T-cell (primary cell): ENCODE measurements at regions not wholly inside any gene's neighbourhood (a gene's known extent, or its start where the extent isn't known, plus 50 kb on each side); places are given as distances from the start of the nearest gene placed in this dataset.
"Not testable (repeated sequence)": the region's sequence is repeated elsewhere in the genome, so short reads cannot be mapped to it uniquely, and the experiment has no call there.

ENCODE experiments used
- ATAC-seq, 4 experiments: fragments of 200-7000 bp in 3 of 4; fragments of 150-1000 bp in 1 of 4; cut with Tn5 transposase; replicated peaks in 1 of 4; 1 replicate in 3 of 4; 2 replicates in 1 of 4; pipeline ENCODE4 v1.10.0; 2021; ENCODE audit warnings: moderate library complexity in 3 of 4, mild to moderate bottlenecking in 2 of 4, moderate number of reproducible peaks in 1 of 4
- CTCF ChIA-PET, 2 donors: fragments of 300-600 bp; sonication (Branson Sonifier 250); formaldehyde crosslinking; loops; one replicate each; lab custom pipeline; 2022; ENCODE audit warnings: antibody characterized with exemption in 2 of 2; lab: Charles Lee
- POLR2A ChIA-PET, 2 donors: fragments of 300-600 bp; sonication (Branson Sonifier 250); formaldehyde crosslinking; loops; one replicate each; lab custom pipeline; 2022; ENCODE audit warnings: antibody characterized with exemption in 2 of 2; lab: Charles Lee
- DNase-seq, 35 experiments: peaks; one replicate each; pipeline versions ENCODE4 v3.0.0 to v3.0.0-alpha.2; 2013 to 2023
- H3K27ac ChIP-seq: one replicate; pipeline ENCODE4 v1.5.1; 2013; ENCODE audit warnings: low read length
- H3K27me3 ChIP-seq, 2 experiments: replicated peaks in 1 of 2; 1 replicate in 1 of 2; 2 replicates in 1 of 2; pipeline versions ENCODE4 v1.6.1 to v1.7.0; 2013; ENCODE audit warnings: low read length in 1 of 2, mixed read lengths in 1 of 2; ENCODE audit not compliant: control insufficient read depth in 2 of 2, insufficient read depth in 2 of 2; ENCODE audit errors: extremely low read depth in 1 of 2
- H3K36me3 ChIP-seq, 2 donors: 1 replicate in 1 of 2; 2 replicates in 1 of 2; pipeline versions ENCODE4 v1.6.1 to v1.7.0; 2013; ENCODE audit warnings: low read length in 1 of 2; ENCODE audit not compliant: control insufficient read depth in 2 of 2, insufficient read depth in 1 of 2; ENCODE audit errors: extremely low read depth in 1 of 2
- H3K4me1 ChIP-seq, 2 experiments: 1 replicate in 1 of 2; 2 replicates in 1 of 2; pipeline versions ENCODE4 v1.6.1 to v1.7.0; 2013; ENCODE audit warnings: low read length in 2 of 2, mixed read lengths in 1 of 2; ENCODE audit not compliant: insufficient read depth in 2 of 2, control insufficient read depth in 1 of 2; ENCODE audit errors: extremely low read depth in 1 of 2
- H3K4me3 ChIP-seq, 2 donors: 1 replicate in 1 of 2; 2 replicates in 1 of 2; pipeline versions ENCODE4 v1.5.1 to v1.7.0; 2013; ENCODE audit warnings: mild to moderate bottlenecking in 2 of 2, low read length in 1 of 2, moderate library complexity in 1 of 2; ENCODE audit not compliant: control insufficient read depth in 1 of 2; ENCODE audit errors: extremely low read depth in 1 of 2
- H3K9me3 ChIP-seq: 2 replicates; pipeline ENCODE4 v1.7.0; 2013
- H3K27ac Mint-ChIP-seq, 2 donors: one replicate each; pipeline ENCODE4 v1.8.0; 2020 to 2021; ENCODE audit warnings: mild to moderate bottlenecking in 2 of 2, mixed read lengths in 2 of 2
- H3K27me3 Mint-ChIP-seq, 2 donors: one replicate each; pipeline ENCODE4 v1.8.0; 2021 to 2022; ENCODE audit warnings: mixed read lengths in 2 of 2
- H3K36me3 Mint-ChIP-seq: one replicate; pipeline ENCODE4 v1.8.0; 2021; ENCODE audit warnings: mixed read lengths
- H3K4me1 Mint-ChIP-seq, 3 donors: one replicate each; pipeline ENCODE4 v1.8.0; 2020 to 2022; ENCODE audit warnings: mixed read lengths in 3 of 3, mild to moderate bottlenecking in 1 of 3
- H3K4me3 Mint-ChIP-seq, 3 donors: one replicate each; pipeline ENCODE4 v1.8.0; 2020 to 2022; ENCODE audit warnings: mild to moderate bottlenecking in 3 of 3, mixed read lengths in 3 of 3, moderate library complexity in 3 of 3
- H3K9me3 Mint-ChIP-seq, 3 donors: one replicate each; pipeline ENCODE4 v1.8.0; 2020 to 2022; ENCODE audit warnings: mixed read lengths in 3 of 3
- WGBS: methylation state at CpG from one replicate; pipeline ENCODE4 v1.1.5; 2013; ENCODE audit warnings: missing lambda C conversion rate; ENCODE audit not compliant: insufficient coverage; 5-methylcytosine and 5-hydroxymethylcytosine counted together

- Histone ChIP-seq H3K4me1 (no peaks in the 10 kb centered on the region), H3K36me3 (no peaks in the 10 kb centered on the region), H3K27ac (no peak overlapping the region), H3K27me3 (no peaks in the 10 kb centered on the region), H3K4me3 (no peak overlapping the region), H3K9me3 (no peaks in the 10 kb centered on the region)
- Mint-ChIP-seq H3K36me3 (no peaks in the 10 kb centered on the region), H3K27me3 (no peaks in the 10 kb centered on the region), H3K27ac (no peak overlapping the region), H3K4me3 (no peak overlapping the region), H3K9me3 (peaks cover 0 to 4% (median 3%) of the 10 kb centered on the region in 3 donors), H3K4me1 (no peaks in the 10 kb centered on the region)
- no peak for DNase-seq
- POLR2A ChIA-PET = interaction anchor here in 1 of 2 donors (0.7 to 0.8 kb wide), 2 partner anchors 19 to 347 kb away, joined by 3 read pairs; no protein-coding TSS in a partner anchor
- ATAC-seq = no peak
- no CpG with 5 or more reads among the region's 1 CpG for WGBS
- CTCF ChIA-PET = no interaction called here
Observed at GRCh38 chr1:73671530-73671929, 526.4 kb downstream of the LRRIQ3 start.

DNA sequence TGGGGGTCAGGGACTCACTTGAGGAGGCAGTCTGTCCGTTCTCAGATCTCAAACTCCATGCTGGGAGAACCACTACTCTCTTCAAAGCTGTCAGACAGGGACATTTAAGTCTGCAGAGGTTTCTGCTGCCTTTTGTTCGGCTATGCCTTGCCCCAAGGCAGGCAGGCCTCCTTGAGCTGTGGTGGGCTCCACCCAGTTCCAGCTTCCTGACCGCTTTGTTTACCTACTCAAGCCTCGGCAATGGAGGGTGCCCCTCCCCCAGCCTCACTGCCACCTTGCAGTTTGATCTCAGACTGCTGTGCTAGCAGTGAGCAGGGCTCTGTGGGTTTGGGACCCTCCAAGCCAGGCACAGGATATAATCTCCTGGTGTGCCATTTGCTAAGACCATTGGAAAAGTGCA, 530.0 kb downstream of the LRRIQ3 start:
- ATAC-seq, H3K9me3 ChIP-seq, POLR2A ChIA-PET, H3K4me3 Mint-ChIP-seq, H3K27ac Mint-ChIP-seq, H3K4me1 ChIP-seq, H3K36me3 Mint-ChIP-seq, CTCF ChIA-PET, H3K4me1 Mint-ChIP-seq, H3K4me3 ChIP-seq, DNase-seq, H3K27ac ChIP-seq, H3K27me3 Mint-ChIP-seq, H3K27me3 ChIP-seq, H3K9me3 Mint-ChIP-seq, H3K36me3 ChIP-seq: not testable (repeated sequence)
- WGBS = 73% methylated on average over 3 of the region's 4 CpGs

- H3K27ac ChIP-seq = no peak overlapping the region
- H3K9me3 ChIP-seq = no peaks in the 10 kb centered on the region
- H3K27ac Mint-ChIP-seq = no peak overlapping the region
- no peak overlapping the region for H3K4me3 Mint-ChIP-seq
- DNase-seq = no peak
- ChIA-PET POLR2A (no interaction called here), CTCF (no interaction called here)
- H3K4me1 Mint-ChIP-seq = no peaks in the 10 kb centered on the region
- no peaks in the 10 kb centered on the region for H3K27me3 Mint-ChIP-seq
- peaks cover 6 to 20% (median 13%) of the 10 kb centered on the region in 3 donors for H3K9me3 Mint-ChIP-seq
- no peaks in the 10 kb centered on the region for H3K4me1 ChIP-seq
- H3K36me3 ChIP-seq = no peaks in the 10 kb centered on the region
- no peak overlapping the region for H3K4me3 ChIP-seq
- no peak for ATAC-seq
- no CpG with 5 or more reads among the region's 2 CpGs for WGBS
- no peaks in the 10 kb centered on the region for H3K36me3 Mint-ChIP-seq
- no peaks in the 10 kb centered on the region for H3K27me3 ChIP-seq
Observed at GRCh38 chr1:73662526-73662925, 535.5 kb downstream of the LRRIQ3 start.

GRCh38 chr1:73659136-73659535, 538.8 kb downstream of the LRRIQ3 start:
- no peaks in the 10 kb centered on the region for H3K9me3 ChIP-seq
- POLR2A ChIA-PET = no interaction called here
- H3K4me3 ChIP-seq = no peak overlapping the region
- Mint-ChIP-seq H3K27ac (no peak overlapping the region), H3K9me3 (peaks cover 6 to 20% (median 9%) of the 10 kb centered on the region in 3 donors), H3K36me3 (no peaks in the 10 kb centered on the region), H3K4me3 (no peak overlapping the region), H3K4me1 (no peaks in the 10 kb centered on the region), H3K27me3 (no peaks in the 10 kb centered on the region)
- CTCF ChIA-PET = no interaction called here
- no CpG with 5 or more reads among the region's 2 CpGs for WGBS
- DNase-seq = no peak
- no peaks in the 10 kb centered on the region for H3K4me1 ChIP-seq
- H3K36me3 ChIP-seq = no peaks in the 10 kb centered on the region
- H3K27ac ChIP-seq = no peak overlapping the region
- no peaks in the 10 kb centered on the region for H3K27me3 ChIP-seq
- no peak for ATAC-seq

GRCh38 chr1:73654714-73655113, 543.3 kb downstream of the LRRIQ3 start:
- Mint-ChIP-seq H3K27me3 (no peaks in the 10 kb centered on the region), H3K4me1 (no peaks in the 10 kb centered on the region), H3K4me3 (no peak overlapping the region), H3K36me3 (no peaks in the 10 kb centered on the region), H3K27ac (no peak overlapping the region), H3K9me3 (peaks cover 0 to 8% (median 4%) of the 10 kb centered on the region in 3 donors)
- H3K4me3 ChIP-seq = no peak overlapping the region
- no peaks in the 10 kb centered on the region for H3K4me1 ChIP-seq
- no peak for DNase-seq
- ChIA-PET POLR2A (no interaction called here), CTCF (interaction anchor here in 1 of 2 donors (0.6 kb wide), 1 partner anchor 383 kb away, joined by 3 read pairs; no protein-coding TSS in a partner anchor)
- H3K27ac ChIP-seq = no peak overlapping the region
- no peaks in the 10 kb centered on the region for H3K9me3 ChIP-seq
- H3K27me3 ChIP-seq = no peaks in the 10 kb centered on the region
- ATAC-seq = no peak
- no peaks in the 10 kb centered on the region for H3K36me3 ChIP-seq

- no peak overlapping the region for H3K4me3 ChIP-seq
- H3K27ac Mint-ChIP-seq = no peak overlapping the region
- no peaks in the 10 kb centered on the region for H3K27me3 ChIP-seq
- H3K27me3 Mint-ChIP-seq = no peaks in the 10 kb centered on the region
- no peaks in the 10 kb centered on the region for H3K4me1 ChIP-seq
- no peaks in the 10 kb centered on the region for H3K36me3 Mint-ChIP-seq
- H3K4me3 Mint-ChIP-seq = no peak overlapping the region
- DNase-seq (no peak), ATAC-seq (no peak)
- peaks cover 0 to 8% (median 5%) of the 10 kb centered on the region in 3 donors for H3K9me3 Mint-ChIP-seq
- H3K9me3 ChIP-seq = no peaks in the 10 kb centered on the region
- no peak overlapping the region for H3K27ac ChIP-seq
- POLR2A ChIA-PET = no interaction called here
- no peaks in the 10 kb centered on the region for H3K4me1 Mint-ChIP-seq
- H3K36me3 ChIP-seq = no peaks in the 10 kb centered on the region
- CTCF ChIA-PET = no interaction called here
Observed at GRCh38 chr1:73644198-73644597, 553.8 kb downstream of the LRRIQ3 start.

- ATAC-seq (no peak), DNase-seq (no peak)
- ChIA-PET CTCF (no interaction called here), POLR2A (no interaction called here)
- no peak overlapping the region for H3K27ac ChIP-seq
- Mint-ChIP-seq H3K4me1 (no peaks in the 10 kb centered on the region), H3K4me3 (no peak overlapping the region), H3K36me3 (no peaks in the 10 kb centered on the region), H3K27ac (no peak overlapping the region), H3K9me3 (peaks cover 0 to 12% (median 2%) of the 10 kb centered on the region in 3 donors), H3K27me3 (no peaks in the 10 kb centered on the region)
- H3K9me3 ChIP-seq = no peaks in the 10 kb centered on the region
- no CpG with 5 or more reads among the region's 5 CpGs for WGBS
- H3K36me3 ChIP-seq = no peaks in the 10 kb centered on the region
- H3K27me3 ChIP-seq = no peaks in the 10 kb centered on the region
- no peaks in the 10 kb centered on the region for H3K4me1 ChIP-seq
- no peak overlapping the region for H3K4me3 ChIP-seq
Observed at GRCh38 chr1:73639494-73639893, 558.5 kb downstream of the LRRIQ3 start.
